ENCODE measurements at regions not wholly inside any gene's neighbourhood (a gene's known extent, or its start where the extent isn't known, plus 50 kb on each side); places are given as distances from the start of the nearest gene placed in this dataset.

DNA sequence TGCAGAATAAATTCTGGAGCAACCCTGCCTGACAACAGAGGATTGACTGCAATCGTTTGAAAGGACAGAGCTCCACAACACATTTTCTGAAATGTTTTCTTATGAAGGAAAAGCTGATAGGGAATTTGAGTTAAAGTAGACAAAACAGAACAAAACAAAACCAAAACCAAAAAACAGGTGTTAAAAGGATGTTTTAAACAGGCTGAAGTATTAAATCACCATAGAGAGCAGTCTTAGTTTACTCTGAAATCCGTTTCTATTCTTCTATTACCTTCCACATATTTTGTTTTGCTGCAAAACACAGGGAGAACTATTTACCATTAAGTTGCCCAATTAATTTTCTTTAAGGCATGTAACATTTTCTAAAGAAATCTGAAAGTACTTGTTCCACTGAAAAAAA is 93.4 kb upstream of the MLIP start:
- H3K4me1 ChIP-seq (ENCODE audit: control insufficient read depth in 2 of 2, insufficient read depth in 2 of 2, low read length in 2 of 2) = no peaks in the 10 kb centered on the region
- H3K36me3 ChIP-seq (replicated peaks in 1 of 2; ENCODE audit: control extremely low read depth in 1 of 2, control insufficient read depth in 1 of 2, extremely low read depth in 1 of 2, insufficient read depth in 2 of 2, low read length in 1 of 2) = no peaks in the 10 kb centered on the region
- Mint-ChIP-seq H3K27me3 (no peaks in the 10 kb centered on the region), H3K4me3 (no peak overlapping the region), H3K4me1 (no peaks in the 10 kb centered on the region), H3K9me3 (ENCODE audit: insufficient read depth) (no peaks in the 10 kb centered on the region), H3K27ac (no peak overlapping the region)
- H3K27ac ChIP-seq (ENCODE audit: low read length in 2 of 2) = no peak overlapping the region
- ATAC-seq (ENCODE audit: low read depth) = no peak
- intact Hi-C loops (cut with micrococcal nuclease) = no loop called here
- peaks cover 0 to 3% (median 0%) of the 10 kb centered on the region in 4 experiments for H3K27me3 ChIP-seq (replicated peaks in 1 of 4; ENCODE audit: control extremely low read depth in 1 of 4, control insufficient read depth in 3 of 4, insufficient read depth in 4 of 4, low read length in 3 of 4)
- no peaks in the 10 kb centered on the region for H4K20me1 ChIP-seq (ENCODE audit: control insufficient read depth, insufficient read depth, low read length, poor library complexity, severe bottlenecking)
- no peaks in the 10 kb centered on the region for H3K9me3 ChIP-seq (ENCODE audit: control extremely low read depth in 1 of 3, control insufficient read depth in 2 of 3, insufficient read depth in 1 of 3, low read length in 2 of 3)
- no CpG with 5 or more reads among the region's 2 CpGs for WGBS (ENCODE audit: insufficient coverage)
- ChIA-PET CTCF (no interaction called here), POLR2A (no interaction called here)
- no peaks in the 10 kb centered on the region for H3K79me2 ChIP-seq (ENCODE audit: control insufficient read depth, insufficient read depth, low read length)
- no peak overlapping the region for H3K4me2 ChIP-seq (replicated peaks; ENCODE audit: low read depth, low read length, poor library complexity, severe bottlenecking)
- TF ChIP-seq EZH2 (IDR thresholded peaks at IDR 0.05; ENCODE audit: borderline replicate concordance, insufficient read depth, low read depth, low read length, poor library complexity, severe bottlenecking) (no peak), CTCF (IDR thresholded peaks at IDR 0.05) (no peak)
- DNase-seq = no peak
- no peak overlapping the region for H2AFZ ChIP-seq (ENCODE audit: insufficient read depth, low read depth, low read length, poor library complexity, severe bottlenecking)
- no peak overlapping the region for H3K4me3 ChIP-seq (ENCODE audit: control extremely low read depth in 1 of 5, extremely low read depth in 1 of 5, insufficient read depth in 1 of 5, low read depth in 2 of 5, low read length in 4 of 5)
- no peak overlapping the region for H3K9ac ChIP-seq (ENCODE audit: low read length)

DNA sequence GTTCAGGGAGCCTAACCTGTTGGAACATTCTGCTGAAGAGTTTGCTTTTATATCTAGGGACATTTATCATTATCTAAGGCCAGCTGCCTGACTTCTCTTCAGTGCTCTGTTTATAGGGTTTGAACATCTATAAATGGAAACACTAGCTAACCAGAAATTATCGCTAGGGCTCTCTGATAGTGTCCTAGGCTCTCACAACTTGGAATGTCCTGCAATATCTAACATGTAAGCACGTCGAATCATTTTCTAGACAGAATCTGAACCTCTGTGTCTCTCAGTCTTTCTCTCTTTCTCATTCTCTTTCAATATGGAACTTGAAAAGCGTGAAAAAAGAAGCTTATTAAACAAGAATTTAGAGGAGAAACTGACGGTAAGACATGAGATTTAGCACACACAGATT is 92.5 kb upstream of the MLIP start:
- Histone ChIP-seq H4K20me1 (ENCODE audit: control insufficient read depth, insufficient read depth, low read length, poor library complexity, severe bottlenecking) (no peaks in the 10 kb centered on the region), H3K9me3 (ENCODE audit: control extremely low read depth in 1 of 3, control insufficient read depth in 2 of 3, insufficient read depth in 1 of 3, low read length in 2 of 3) (no peaks in the 10 kb centered on the region), H3K4me1 (ENCODE audit: control insufficient read depth in 2 of 2, insufficient read depth in 2 of 2, low read length in 2 of 2) (no peaks in the 10 kb centered on the region), H3K9ac (ENCODE audit: low read length) (no peak overlapping the region), H3K27me3 (replicated peaks in 1 of 4; ENCODE audit: control extremely low read depth in 1 of 4, control insufficient read depth in 3 of 4, insufficient read depth in 4 of 4, low read length in 3 of 4) (peaks cover 0 to 3% (median 0%) of the 10 kb centered on the region in 4 experiments), H3K4me2 (replicated peaks; ENCODE audit: low read depth, low read length, poor library complexity, severe bottlenecking) (no peak overlapping the region), H3K36me3 (replicated peaks in 1 of 2; ENCODE audit: control extremely low read depth in 1 of 2, control insufficient read depth in 1 of 2, extremely low read depth in 1 of 2, insufficient read depth in 2 of 2, low read length in 1 of 2) (no peaks in the 10 kb centered on the region), H3K27ac (ENCODE audit: low read length in 2 of 2) (no peak overlapping the region), H3K4me3 (ENCODE audit: control extremely low read depth in 1 of 5, extremely low read depth in 1 of 5, insufficient read depth in 1 of 5, low read depth in 2 of 5, low read length in 4 of 5) (no peak overlapping the region), H2AFZ (ENCODE audit: insufficient read depth, low read depth, low read length, poor library complexity, severe bottlenecking) (no peak overlapping the region), H3K79me2 (ENCODE audit: control insufficient read depth, insufficient read depth, low read length) (no peaks in the 10 kb centered on the region)
- TF ChIP-seq EZH2 (IDR thresholded peaks at IDR 0.05; ENCODE audit: borderline replicate concordance, insufficient read depth, low read depth, low read length, poor library complexity, severe bottlenecking) (no peak), CTCF (IDR thresholded peaks at IDR 0.05) (no peak)
- intact Hi-C loops (cut with micrococcal nuclease) = no loop called here
- ChIA-PET POLR2A (no interaction called here), CTCF (no interaction called here)
- Mint-ChIP-seq H3K4me3 (no peak overlapping the region), H3K27ac (no peak overlapping the region), H3K27me3 (no peaks in the 10 kb centered on the region), H3K9me3 (ENCODE audit: insufficient read depth) (no peaks in the 10 kb centered on the region), H3K4me1 (no peaks in the 10 kb centered on the region)
- ATAC-seq (ENCODE audit: low read depth) = no peak
- WGBS (ENCODE audit: insufficient coverage) = 100% methylated on average over 3 of the region's 5 CpGs
- no peak for DNase-seq

Measured in B cell (primary cell).